Stimulated activated CD4-positive, alpha-beta T cell treated with anti-CD3 and anti-CD28 coated beads, Interleukin-12 subunit alpha, Interleukin-12 subunit beta, amount 100 ng/mL, for 4 hours (primary cell): ENCODE measurements at regions not wholly inside any gene's neighbourhood (a gene's known extent, or its start where the extent isn't known, plus 50 kb on each side); places are given as distances from the start of the nearest gene placed in this dataset.

Experiments
- DNase-seq: peaks from one replicate; pipeline ENCODE4 v3.0.0-alpha.2; 2020

- DNase-seq: no peak
Measured at GRCh38 chr3:82938821-82939328, 1177.4 kb upstream of the GBE1 start.

DNA sequence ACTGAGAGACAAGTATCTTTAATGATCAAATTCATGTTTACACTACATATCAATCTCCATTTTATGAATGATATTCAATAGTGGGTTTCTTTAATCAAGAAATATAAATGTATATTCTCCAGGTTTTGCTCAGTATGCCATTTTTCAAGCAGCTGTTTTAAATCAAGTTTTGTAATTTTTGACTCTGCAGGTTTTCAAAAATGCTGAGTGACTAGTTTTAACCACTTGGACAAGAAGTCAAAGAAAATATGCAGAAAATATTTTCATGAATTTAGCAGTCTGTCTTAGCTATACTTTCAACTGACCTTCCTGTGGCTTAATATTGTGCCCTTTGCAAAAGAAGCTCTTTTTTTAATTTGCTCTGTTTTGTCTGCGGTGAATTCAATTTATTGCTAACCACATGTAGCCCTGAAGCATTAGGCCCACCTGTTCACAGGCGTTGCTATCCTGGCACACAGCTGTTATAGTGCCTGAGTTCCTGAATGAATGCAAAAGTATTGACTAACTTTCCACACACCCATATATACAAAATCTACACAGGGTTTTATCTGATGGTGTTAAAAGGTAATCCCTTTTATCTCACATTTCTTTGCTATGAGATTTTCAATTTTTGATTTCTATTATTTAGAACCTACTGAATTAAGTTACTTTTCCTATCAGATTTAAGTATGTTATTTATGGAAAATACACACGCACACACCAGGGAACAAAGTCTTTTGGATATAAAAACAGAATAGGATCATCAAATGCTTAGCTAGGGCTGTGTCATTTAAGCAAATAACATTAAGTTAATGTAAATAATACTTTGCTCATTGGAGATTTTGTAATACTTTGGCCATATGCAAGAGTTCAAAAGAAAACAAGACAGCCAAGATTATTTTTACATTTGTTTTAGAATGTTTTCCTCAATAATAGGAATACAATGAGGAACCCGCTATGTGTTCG lies 1166.1 kb upstream of the GBE1 start:
- no peak for DNase-seq

DNA sequence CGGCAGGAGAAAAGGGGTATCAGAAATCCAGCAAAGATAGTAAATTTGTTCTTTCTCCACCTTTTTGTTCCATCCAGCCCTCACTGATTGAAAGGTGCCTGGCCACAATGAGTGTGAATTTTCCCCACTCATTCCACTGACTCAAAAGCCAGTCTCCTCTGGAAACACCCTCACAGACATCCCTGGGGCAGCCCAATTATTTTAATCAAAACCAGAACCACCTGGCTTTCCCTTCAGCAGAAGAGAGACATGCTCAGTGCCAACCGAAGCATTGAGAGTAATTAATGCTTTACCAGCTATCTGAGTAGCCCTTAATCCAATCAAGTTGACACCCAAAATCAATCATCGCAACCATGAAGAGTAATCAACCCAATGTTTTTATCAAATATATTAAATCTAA lies 1129.6 kb upstream of the GBE1 start:
- DNase-seq: no peak

- DNase-seq: no peak
Measured at GRCh38 chr3:82883072-82883471, 1121.6 kb upstream of the GBE1 start.

DNA sequence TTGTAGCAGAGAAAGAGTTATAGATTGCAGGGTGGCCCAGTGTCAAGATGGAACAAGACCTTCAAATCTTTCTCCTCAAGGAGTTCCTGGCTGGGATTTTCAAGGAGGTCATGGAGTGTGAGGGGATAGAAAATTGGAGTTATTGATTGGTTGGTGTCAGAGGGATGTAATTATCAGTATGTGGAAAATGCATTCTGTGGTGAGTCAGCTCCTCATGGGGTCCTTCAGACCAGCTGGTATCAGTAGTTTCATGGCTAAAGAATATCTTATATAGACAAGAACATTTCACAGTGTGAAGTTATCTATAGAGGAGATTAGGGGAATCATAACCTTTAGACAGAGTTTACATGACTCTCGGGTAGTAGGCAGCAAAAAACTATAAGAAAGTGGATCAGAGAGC lies 1114.0 kb upstream of the GBE1 start:
- no peak for DNase-seq

- no peak for DNase-seq
Measured at GRCh38 chr3:82839871-82840270, 1078.4 kb upstream of the GBE1 start.

GRCh38 chr3:82834098-82834497 lies 1072.7 kb upstream of the GBE1 start:
- DNase-seq: no peak

DNA sequence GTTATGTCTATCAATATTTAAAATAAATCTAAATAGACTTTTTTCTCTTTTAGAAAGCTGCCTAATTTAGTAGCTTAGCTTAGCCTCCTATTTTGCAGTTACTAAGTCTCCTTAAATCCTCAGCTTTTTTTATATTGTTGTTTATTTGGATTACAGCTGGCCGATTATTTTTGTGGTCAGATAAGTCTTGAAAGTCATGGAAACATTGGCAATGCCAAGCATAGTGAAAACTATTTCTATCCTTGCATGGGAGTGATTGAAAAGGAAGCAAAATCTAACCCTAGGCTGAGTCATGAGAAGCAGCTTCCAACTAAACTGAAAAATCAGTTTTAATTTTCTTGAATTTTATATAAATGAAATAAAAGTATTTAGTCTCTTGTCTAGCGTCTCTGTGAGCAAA lies 1063.0 kb upstream of the GBE1 start:
- DNase-seq: no peak

- no peak for DNase-seq
Measured at GRCh38 chr3:82816086-82816485, 1054.6 kb upstream of the GBE1 start.

DNA sequence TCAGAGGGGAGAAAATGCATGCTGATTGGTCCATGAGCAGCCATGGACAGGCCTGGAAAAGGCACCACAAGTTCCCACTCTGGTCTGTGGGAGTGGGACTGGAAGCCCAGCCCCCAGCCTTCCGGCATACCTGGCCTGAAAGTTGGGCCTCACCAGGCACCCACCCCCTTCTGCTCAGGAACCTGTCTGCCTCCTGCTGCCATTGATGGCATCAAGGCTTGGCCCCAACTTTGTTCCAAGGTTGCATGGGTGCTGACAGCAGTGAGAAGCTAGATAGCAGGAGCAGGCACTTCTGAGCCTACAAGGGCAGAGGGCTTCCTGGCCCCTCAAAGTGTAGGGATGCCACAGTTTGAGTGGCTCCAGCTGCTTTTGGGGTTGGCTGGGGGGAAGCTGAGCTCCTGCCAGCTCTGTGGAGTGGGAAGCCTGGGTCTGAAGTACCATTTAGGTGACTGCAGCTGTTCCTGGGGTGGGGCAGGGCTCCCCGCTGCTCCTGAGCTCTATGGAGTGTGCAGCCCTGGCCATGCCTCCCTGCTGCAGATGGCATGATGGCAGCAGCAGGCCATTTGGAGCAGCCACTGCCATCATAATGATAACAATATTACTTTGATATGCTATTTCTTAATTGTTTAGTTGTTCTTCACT lies 1054.1 kb upstream of the GBE1 start:
- no peak for DNase-seq

DNA sequence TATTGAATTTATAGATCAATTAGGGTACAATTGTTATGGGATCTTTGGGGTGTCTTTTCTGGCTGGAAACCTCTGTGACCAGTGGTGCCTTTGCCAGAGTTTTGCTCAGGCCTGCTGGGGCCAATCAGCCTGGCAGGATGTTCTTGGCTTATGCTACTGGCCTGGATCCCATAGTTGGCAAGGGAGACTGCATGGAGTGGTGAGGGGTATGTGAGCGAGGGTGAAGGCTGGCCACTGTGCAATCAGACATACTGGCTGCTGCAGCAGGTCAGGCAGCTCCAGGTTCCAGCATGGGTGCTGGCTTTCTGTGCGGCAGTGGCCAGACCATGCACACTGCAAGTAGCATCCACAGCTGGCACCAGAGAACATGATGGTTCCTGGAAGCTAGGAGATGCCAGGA lies 1053.2 kb upstream of the GBE1 start:
- no peak for DNase-seq

GRCh38 chr3:82807781-82808180 lies 1046.3 kb upstream of the GBE1 start:
- no peak for DNase-seq

DNA sequence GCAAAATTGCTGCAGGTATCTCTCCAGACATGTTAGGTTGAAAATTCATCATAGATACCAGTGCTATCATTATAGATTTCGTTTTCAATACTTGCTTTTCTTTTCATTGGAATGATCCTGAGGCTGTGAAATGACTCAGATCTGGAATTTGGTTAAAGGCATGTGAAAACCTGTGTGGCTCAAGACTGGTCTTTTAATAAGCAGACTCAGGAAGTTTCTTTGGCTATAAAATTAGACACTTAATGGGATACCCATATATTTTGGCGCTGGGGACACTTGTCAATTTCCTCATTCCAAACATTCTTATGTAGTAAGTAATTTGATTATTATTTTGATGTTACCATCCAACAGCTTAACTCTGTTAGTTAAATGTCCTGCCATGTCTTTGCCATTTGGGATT lies 1041.1 kb upstream of the GBE1 start:
- no peak for DNase-seq

DNA sequence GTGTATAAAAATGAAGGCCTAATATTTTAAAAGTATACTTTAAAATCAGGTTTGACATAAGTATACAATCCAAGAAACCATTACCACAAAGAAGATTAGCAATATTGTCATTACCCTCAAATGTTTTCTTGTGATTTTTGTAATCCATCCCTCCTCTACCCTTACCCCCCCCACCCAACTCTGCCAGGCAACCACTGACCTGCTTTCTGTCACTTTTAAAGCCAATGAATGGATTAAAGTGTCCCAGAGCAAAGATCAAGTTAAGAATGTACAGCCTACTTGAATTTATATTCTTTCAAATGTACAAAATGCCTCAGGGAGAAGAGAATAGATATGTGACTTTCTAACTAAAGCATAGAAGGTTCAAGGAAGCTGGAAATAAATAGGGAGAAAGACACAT lies 1038.8 kb upstream of the GBE1 start:
- DNase-seq: no peak

- no peak for DNase-seq
Measured at GRCh38 chr3:82796765-82797164, 1035.3 kb upstream of the GBE1 start.

DNA sequence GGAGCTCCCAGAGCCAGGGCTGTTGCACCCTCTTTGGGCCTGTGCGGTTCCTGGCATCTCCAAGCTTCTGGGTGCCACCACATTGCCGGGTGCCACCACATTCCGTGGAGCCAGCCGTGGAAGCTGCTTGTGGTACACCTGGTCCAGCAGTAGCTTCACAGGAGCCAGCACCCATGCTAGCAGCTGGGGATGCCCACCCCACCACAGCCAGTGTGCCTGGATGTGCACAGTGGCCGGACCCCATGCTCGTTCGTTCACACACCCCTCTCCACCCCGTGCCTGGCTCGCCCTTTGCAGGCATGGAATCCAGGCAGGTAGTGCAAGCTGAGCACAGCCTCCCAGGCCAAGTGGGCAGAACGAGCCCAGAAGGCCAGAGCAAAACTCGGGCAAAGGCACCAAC lies 1029.8 kb upstream of the GBE1 start:
- DNase-seq: no peak

DNA sequence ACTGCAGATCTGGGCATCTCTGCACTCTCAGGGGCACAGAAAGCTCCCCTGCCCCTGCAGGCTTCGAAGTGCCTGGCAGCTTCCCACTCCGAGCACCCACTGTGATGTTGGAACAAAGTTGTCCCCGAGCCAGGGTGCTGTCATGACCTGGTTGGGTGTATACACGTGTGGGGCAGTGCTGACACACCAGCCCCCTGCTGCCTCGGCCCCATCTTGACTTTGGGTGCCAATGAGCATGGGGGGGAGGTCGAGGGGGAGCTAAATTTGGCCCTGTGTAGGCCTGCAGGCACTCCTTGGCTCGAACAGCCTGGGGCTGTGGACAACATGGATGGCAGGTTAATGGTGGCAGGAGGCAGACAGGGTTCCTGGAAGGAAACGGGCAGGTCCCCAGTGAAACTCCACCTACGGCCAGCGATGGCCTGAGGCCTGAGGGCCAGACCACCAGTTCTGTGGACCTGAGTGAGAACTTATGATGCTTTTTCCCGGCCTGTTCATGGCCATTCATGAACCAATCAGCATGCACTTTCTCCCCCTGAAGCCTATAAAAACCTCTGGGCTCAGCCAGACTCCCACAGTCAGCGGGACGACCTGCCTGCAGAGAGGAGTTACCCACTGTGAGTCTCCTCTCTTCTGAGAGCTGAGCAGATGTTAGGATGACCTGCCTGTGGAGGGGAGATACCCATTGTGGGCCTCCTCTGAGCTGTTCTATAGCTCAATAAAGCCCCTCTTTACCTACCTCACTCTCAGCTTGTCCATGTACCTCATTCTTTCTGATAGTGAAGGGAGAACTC lies 1029.1 kb upstream of the GBE1 start:
- no peak for DNase-seq

- no peak for DNase-seq
Measured at GRCh38 chr3:82783194-82783593, 1021.7 kb upstream of the GBE1 start.

DNA sequence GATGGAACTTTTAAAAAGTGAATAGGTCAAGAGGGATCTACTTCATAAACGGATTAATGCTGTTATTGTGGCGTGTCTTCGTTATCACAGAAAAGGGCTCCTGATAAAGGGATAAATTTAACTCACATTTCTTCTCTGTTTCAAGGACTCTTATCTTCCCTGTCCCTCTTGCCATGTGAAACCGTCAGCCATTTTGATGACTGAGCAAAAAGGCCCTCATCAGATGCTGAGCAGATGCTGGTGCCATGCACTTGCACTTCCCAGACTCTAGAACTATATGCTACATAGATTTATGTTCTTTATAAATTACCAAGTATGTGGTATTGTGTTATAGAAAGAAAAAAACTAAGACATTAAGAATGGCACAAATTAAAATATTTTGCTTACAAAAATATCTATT lies 1011.8 kb upstream of the GBE1 start:
- no peak for DNase-seq

- no peak for DNase-seq
Measured at GRCh38 chr3:82764521-82764920, 1003.1 kb upstream of the GBE1 start.

GRCh38 chr3:82761858-82762257 lies 1000.4 kb upstream of the GBE1 start:
- DNase-seq: no peak

DNA sequence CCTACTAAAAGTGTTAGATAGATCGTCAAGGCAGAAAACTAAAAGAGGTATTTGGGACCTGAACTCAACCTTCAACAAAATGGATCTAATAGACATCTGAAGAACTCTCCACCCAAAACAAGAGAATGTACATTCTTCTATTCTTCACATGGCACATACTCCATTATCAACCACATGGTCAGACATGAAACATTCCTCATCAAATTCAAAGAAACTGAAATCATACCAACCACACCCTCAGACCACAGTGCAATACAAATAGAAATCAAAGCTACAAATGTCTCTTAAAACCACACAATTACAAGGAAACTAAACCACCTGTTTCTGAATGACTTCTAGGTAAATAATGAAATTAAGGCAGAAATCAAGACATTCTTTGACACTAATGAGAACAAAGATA lies 984.1 kb upstream of the GBE1 start:
- DNase-seq: no peak

DNA sequence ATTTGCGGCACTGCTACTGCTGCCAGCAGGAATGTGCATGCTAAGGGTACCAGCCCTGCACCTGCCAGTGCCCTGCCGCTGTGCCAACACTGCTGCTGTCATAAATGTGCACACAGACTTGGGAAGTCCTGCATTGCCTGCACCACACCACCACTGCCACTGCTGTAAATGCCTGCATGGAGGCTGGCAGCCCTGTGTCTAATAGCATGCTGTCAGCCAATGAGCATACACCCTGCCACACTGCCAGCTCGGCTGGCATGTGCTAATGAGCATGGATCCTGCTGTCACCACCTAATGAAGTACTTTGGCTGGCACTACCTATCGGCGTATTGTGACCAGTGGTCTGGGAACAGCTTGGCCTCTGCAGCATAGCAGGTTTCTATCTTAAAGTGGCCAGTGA lies 981.8 kb upstream of the GBE1 start:
- no peak for DNase-seq

DNA sequence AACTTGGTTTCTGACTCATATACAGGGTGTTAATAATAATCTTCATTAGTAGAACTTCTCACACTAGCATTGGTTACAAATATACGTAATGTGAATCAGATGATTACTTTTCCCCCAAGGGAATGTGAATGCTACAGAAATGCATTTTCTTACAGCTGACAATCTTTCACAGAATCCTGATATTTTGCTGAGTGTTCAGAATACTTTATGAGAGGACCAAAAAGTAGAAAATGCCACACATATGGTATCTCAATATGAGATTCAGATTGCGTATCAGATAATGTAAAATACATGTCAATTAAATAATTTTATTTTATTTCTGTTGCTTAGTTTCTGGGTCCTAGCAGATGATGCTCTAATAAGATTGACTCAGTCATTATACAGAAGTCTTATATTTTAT lies 979.9 kb upstream of the GBE1 start:
- no peak for DNase-seq
